ENCODE measurements at regions not wholly inside any gene's neighbourhood (a gene's known extent, or its start where the extent isn't known, plus 50 kb on each side); places are given as distances from the start of the nearest gene placed in this dataset.

GRCh38 chr12:29004066-29004935 is 144.8 kb upstream of the FAR2 start:
- TF ChIP-seq RAD21 (conservative IDR thresholded peaks at IDR 0.05) (no peak), SMC3 (conservative IDR thresholded peaks at IDR 0.05; ENCODE audit: poor library complexity) (no peak), EP300 (conservative IDR thresholded peaks at IDR 0.05; ENCODE audit: poor library complexity, severe bottlenecking) (no peak), MXI1 (conservative IDR thresholded peaks at IDR 0.05; ENCODE audit: poor library complexity, severe bottlenecking) (no peak), CTCF (IDR thresholded peaks at IDR 0.05; ENCODE audit: poor library complexity, severe bottlenecking) (no peak), REST (IDR thresholded peaks at IDR 0.05; ENCODE audit: borderline replicate concordance) (no peak), TAF1 (IDR thresholded peaks at IDR 0.05; ENCODE audit: low read depth) (no peak), EZH2 (IDR thresholded peaks at IDR 0.05; ENCODE audit: borderline replicate concordance, insufficient read depth, low read length, poor library complexity, severe bottlenecking) (no peak), POLR2AphosphoS5 (IDR thresholded peaks at IDR 0.05) (no peak)
- no peak overlapping the region for H3K27ac ChIP-seq (ENCODE audit: low read length)
- H3K4me2 ChIP-seq (ENCODE audit: low read length): no peak overlapping the region
- no peaks in the 10 kb centered on the region for H3K9me3 ChIP-seq (ENCODE audit: low read length)
- H3K27me3 ChIP-seq (ENCODE audit: insufficient read depth, low read depth, low read length): no peaks in the 10 kb centered on the region
- H3F3A ChIP-seq (ENCODE audit: insufficient read depth, low read length, poor library complexity, severe bottlenecking): no peaks in the 10 kb centered on the region
- no peaks in the 10 kb centered on the region for H3K36me3 ChIP-seq (ENCODE audit: insufficient read depth, low read length)
- no peaks in the 10 kb centered on the region for H3K79me2 ChIP-seq (replicated peaks; ENCODE audit: insufficient read depth, low read length)
- no peak overlapping the region for H2AFZ ChIP-seq (ENCODE audit: low read depth, low read length)
- no peaks in the 10 kb centered on the region for H3K9me2 ChIP-seq (ENCODE audit: insufficient read depth, low read length)
- no peak overlapping the region for H3K9ac ChIP-seq (ENCODE audit: low read length)
- no peak overlapping the region for H3K4me3 ChIP-seq (ENCODE audit: low read length)
- no peaks in the 10 kb centered on the region for H4K20me1 ChIP-seq (ENCODE audit: insufficient read depth)

- Histone ChIP-seq H3F3A (ENCODE audit: insufficient read depth, low read length, poor library complexity, severe bottlenecking) (no peaks in the 10 kb centered on the region), H3K4me2 (ENCODE audit: low read length) (no peak overlapping the region), H3K79me2 (replicated peaks; ENCODE audit: insufficient read depth, low read length) (no peaks in the 10 kb centered on the region), H3K27ac (ENCODE audit: low read length) (no peak overlapping the region), H3K9ac (ENCODE audit: low read length) (no peak overlapping the region), H3K36me3 (ENCODE audit: insufficient read depth, low read length) (no peaks in the 10 kb centered on the region), H3K27me3 (ENCODE audit: insufficient read depth, low read depth, low read length) (no peaks in the 10 kb centered on the region), H3K4me3 (ENCODE audit: low read length) (no peak overlapping the region), H3K9me3 (ENCODE audit: low read length) (no peaks in the 10 kb centered on the region), H2AFZ (ENCODE audit: low read depth, low read length) (no peak overlapping the region), H3K9me2 (ENCODE audit: insufficient read depth, low read length) (no peaks in the 10 kb centered on the region), H4K20me1 (ENCODE audit: insufficient read depth) (no peaks in the 10 kb centered on the region)
- TF ChIP-seq REST (IDR thresholded peaks at IDR 0.05; ENCODE audit: borderline replicate concordance) (no peak), EP300 (conservative IDR thresholded peaks at IDR 0.05; ENCODE audit: poor library complexity, severe bottlenecking) (no peak), POLR2AphosphoS5 (IDR thresholded peaks at IDR 0.05) (no peak), EZH2 (IDR thresholded peaks at IDR 0.05; ENCODE audit: borderline replicate concordance, insufficient read depth, low read length, poor library complexity, severe bottlenecking) (no peak), TAF1 (IDR thresholded peaks at IDR 0.05; ENCODE audit: low read depth) (no peak), MXI1 (conservative IDR thresholded peaks at IDR 0.05; ENCODE audit: poor library complexity, severe bottlenecking) (no peak), SMC3 (conservative IDR thresholded peaks at IDR 0.05; ENCODE audit: poor library complexity) (no peak), RAD21 (conservative IDR thresholded peaks at IDR 0.05) (no peak), CTCF (IDR thresholded peaks at IDR 0.05; ENCODE audit: poor library complexity, severe bottlenecking) (no peak)
Measured at GRCh38 chr12:29004936-29005304, 144.2 kb upstream of the FAR2 start.
